ENCODE measurements at regions not wholly inside any gene's neighbourhood (a gene's known extent, or its start where the extent isn't known, plus 50 kb on each side); places are given as distances from the start of the nearest gene placed in this dataset.

DNA sequence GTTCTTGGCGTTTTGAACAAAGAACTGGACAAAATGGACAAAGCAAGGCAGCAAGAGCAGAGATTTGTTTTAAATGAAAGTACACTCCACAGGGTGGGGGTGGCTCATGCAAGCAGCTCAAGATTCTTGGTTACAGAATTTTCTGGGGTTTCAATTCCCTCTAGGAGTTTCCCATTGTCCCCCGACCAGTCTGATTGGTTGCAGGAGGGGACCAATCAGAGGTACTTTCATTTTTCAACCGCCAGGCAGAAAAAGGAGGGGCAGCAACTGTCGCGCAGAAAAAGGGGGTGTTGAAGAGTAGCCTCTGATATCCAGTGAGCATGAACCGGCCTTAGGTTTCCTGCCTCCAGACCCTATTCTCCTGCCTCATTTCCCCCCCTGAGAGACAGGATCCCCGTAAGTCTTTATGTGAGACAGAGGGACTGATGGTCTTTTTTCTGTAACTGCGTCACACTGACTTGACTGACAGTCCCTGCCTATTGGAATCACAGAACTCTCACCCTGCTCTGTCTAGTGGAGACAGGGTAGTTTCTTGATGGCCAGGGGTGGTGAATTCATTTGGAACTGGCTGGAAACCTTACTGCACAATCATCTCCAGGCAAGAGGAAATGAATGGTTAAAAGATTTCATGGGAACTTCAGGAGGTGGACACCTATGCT is 59.4 kb upstream of the ALOX12 start:
- TF ChIP-seq, protein P1, sequence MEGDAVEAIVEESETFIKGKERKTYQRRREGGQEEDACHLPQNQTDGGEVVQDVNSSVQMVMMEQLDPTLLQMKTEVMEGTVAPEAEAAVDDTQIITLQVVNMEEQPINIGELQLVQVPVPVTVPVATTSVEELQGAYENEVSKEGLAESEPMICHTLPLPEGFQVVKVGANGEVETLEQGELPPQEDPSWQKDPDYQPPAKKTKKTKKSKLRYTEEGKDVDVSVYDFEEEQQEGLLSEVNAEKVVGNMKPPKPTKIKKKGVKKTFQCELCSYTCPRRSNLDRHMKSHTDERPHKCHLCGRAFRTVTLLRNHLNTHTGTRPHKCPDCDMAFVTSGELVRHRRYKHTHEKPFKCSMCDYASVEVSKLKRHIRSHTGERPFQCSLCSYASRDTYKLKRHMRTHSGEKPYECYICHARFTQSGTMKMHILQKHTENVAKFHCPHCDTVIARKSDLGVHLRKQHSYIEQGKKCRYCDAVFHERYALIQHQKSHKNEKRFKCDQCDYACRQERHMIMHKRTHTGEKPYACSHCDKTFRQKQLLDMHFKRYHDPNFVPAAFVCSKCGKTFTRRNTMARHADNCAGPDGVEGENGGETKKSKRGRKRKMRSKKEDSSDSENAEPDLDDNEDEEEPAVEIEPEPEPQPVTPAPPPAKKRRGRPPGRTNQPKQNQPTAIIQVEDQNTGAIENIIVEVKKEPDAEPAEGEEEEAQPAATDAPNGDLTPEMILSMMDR (IDR thresholded peaks at IDR 0.05; ENCODE audit: borderline replicate concordance, extremely low read depth, low read length, poor library complexity, severe bottlenecking) = no peak
- TF ChIP-seq EZH2 (IDR thresholded peaks at IDR 0.05; ENCODE audit: borderline replicate concordance, low read depth, low read length, severe bottlenecking) = no peak
